ENCODE measurements at regions not wholly inside any gene's neighbourhood (a gene's known extent, or its start where the extent isn't known, plus 50 kb on each side); places are given as distances from the start of the nearest gene placed in this dataset.

- H3K27ac ChIP-seq = no peak overlapping the region
- H3K27me3 ChIP-seq = peaks cover 0 to 7% of the 10 kb centered on the region in 2 donors
- no peak overlapping the region for H3K4me3 ChIP-seq
- ATAC-seq = no peak
- intact Hi-C loops (cut with DNase I) = no loop called here
- 63 to 73% methylated on average over 3 of the region's 3 CpGs for WGBS, 2 donors
- no peak for DNase-seq
- no peaks in the 10 kb centered on the region for H3K4me1 ChIP-seq
- TF ChIP-seq POLR2A (IDR thresholded peaks at IDR 0.05) (no peak), CTCF (IDR thresholded peaks at IDR 0.05) (no peak)
- H3K36me3 ChIP-seq (replicated peaks in 1 of 2; ENCODE audit: insufficient read depth in 1 of 2, low read depth in 2 of 2) = no peaks in the 10 kb centered on the region
- no peaks in the 10 kb centered on the region for H3K9me3 ChIP-seq
Measured at GRCh38 chr11:134879931-134880330, 467.9 kb upstream of the B3GAT1 start.

DNA sequence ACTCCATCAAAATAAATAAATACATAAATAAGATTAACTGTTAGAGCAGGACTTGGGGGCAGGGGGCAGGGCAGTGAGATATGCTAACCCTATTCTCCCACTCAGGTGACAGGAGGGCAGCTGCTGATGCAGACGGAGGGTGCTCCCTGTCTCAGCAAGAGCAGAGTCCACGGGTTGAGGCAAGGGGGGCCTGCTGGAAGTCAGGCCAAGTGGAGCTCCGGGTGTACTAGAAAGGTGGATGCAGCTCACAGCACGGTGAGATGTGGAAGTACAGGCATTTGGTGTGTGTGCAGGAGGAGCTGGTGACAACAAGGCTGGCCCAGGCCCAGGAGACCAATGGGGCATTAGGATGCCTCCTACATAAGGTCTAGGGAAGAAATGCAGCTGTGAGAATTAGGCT lies 467.3 kb upstream of the B3GAT1 start:
- 52 to 58% methylated on average over 4 of the region's 4 CpGs for WGBS, 2 donors
- Histone ChIP-seq H3K4me1 (no peaks in the 10 kb centered on the region), H3K4me3 (no peak overlapping the region), H3K27ac (no peak overlapping the region), H3K36me3 (replicated peaks in 1 of 2; ENCODE audit: insufficient read depth in 1 of 2, low read depth in 2 of 2) (no peaks in the 10 kb centered on the region), H3K27me3 (peaks cover 0 to 7% of the 10 kb centered on the region in 2 donors), H3K9me3 (no peaks in the 10 kb centered on the region)
- DNase-seq = no peak
- ATAC-seq = no peak
- TF ChIP-seq CTCF (IDR thresholded peaks at IDR 0.05) (no peak), POLR2A (IDR thresholded peaks at IDR 0.05) (no peak)
- intact Hi-C loops (cut with DNase I) = no loop called here

DNA sequence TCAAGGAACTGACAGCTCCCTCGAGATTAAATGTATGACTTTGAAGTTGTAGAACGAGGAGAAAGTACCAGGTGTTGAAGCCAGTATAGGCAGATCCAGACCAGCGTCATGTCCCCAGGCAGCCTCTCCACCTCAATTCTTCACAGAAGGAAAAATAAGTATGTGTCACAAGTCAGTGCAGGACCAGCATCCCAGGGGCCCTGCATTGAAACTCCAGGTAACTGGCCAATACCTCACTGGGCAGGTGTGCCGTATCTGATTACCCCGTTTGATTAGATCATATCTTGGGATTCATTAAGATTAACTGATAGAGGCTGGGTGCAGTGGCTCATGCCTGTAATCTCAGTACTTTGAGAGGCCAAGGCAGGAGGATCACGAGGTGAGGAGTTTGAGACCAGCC lies 466.7 kb upstream of the B3GAT1 start:
- WGBS, 2 donors = 45 to 51% methylated on average over 6 of the region's 6 CpGs
- TF ChIP-seq CTCF (IDR thresholded peaks at IDR 0.05) (no peak), POLR2A (IDR thresholded peaks at IDR 0.05) (no peak)
- no peaks in the 10 kb centered on the region for H3K36me3 ChIP-seq (replicated peaks in 1 of 2; ENCODE audit: insufficient read depth in 1 of 2, low read depth in 2 of 2)
- DNase-seq (no peak), ATAC-seq (no peak)
- peaks cover 0 to 7% of the 10 kb centered on the region in 2 donors for H3K27me3 ChIP-seq
- intact Hi-C loops (cut with DNase I) = no loop called here
- no peaks in the 10 kb centered on the region for H3K4me1 ChIP-seq
- no peak overlapping the region for H3K4me3 ChIP-seq
- H3K27ac ChIP-seq = no peak overlapping the region
- no peaks in the 10 kb centered on the region for H3K9me3 ChIP-seq

DNA sequence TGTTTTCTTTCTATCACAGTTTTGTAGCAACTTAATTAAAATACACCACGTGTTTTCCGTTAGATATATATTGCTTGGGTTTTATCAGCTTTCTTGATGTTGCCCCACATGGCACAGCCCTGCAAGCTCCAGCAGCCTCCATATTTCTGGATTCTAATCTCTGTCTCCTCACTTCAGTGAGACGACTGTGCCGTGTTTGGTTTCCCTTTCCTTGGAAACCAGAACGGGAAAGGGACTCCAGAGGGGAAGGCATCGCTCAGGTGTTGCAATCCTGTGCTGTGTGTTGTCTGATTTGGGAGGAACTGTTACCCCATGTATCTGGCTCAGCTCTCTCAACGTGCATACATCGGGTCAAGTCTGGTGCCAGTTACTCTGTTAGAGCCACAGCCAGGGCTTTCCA lies 464.2 kb upstream of the B3GAT1 start:
- peaks cover 0 to 7% of the 10 kb centered on the region in 2 donors for H3K27me3 ChIP-seq
- no peak overlapping the region for H3K27ac ChIP-seq
- WGBS, 2 donors = 61 to 62% methylated on average over 8 of the region's 8 CpGs
- DNase-seq (no peak), ATAC-seq (no peak)
- TF ChIP-seq CTCF (IDR thresholded peaks at IDR 0.05) = no peak
- no peak for TF ChIP-seq POLR2A (IDR thresholded peaks at IDR 0.05)
- no peak overlapping the region for H3K4me3 ChIP-seq
- H3K4me1 ChIP-seq = no peaks in the 10 kb centered on the region
- intact Hi-C loops (cut with DNase I) = no loop called here
- H3K36me3 ChIP-seq (replicated peaks in 1 of 2; ENCODE audit: insufficient read depth in 1 of 2, low read depth in 2 of 2) = no peaks in the 10 kb centered on the region
- H3K9me3 ChIP-seq = no peaks in the 10 kb centered on the region

DNA sequence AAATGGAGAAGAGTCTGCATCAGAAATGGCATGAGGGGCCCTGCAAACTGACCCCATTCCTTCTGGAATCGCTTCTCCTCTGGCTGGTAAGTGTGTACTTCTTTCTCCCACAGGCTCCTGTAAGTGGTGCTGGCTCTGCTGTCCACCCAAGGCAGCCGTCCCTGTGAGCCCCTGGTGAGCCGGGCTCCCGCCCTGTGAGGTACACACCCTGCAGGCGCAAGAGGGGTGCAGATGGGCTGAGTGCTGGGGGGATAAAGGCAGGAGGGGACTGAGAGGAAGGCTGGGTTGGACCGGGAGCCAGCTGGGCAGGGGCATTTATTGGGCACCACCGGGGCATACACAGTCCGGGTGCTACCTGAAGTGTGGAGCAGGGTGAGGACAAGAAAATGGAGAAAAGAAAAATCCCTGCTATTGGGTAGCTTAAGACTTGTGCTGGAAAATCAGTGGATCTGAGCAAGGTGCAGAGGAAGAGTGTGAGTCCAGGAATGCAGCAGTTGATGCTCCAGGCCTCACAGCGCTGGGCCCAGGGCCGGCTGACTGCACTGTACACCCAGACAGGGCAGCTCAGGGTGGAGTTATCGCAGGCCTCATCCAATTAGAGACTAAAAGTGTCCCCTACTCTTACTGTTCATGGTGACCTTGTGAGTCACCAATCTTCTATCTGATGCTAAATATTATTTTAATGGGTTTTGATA lies 455.1 kb upstream of the B3GAT1 start:
- Histone ChIP-seq H3K4me3 (no peak overlapping the region), H3K4me1 (no peaks in the 10 kb centered on the region), H3K27ac (no peak overlapping the region), H3K36me3 (replicated peaks in 1 of 2; ENCODE audit: insufficient read depth in 1 of 2, low read depth in 2 of 2) (no peaks in the 10 kb centered on the region), H3K27me3 (no peaks in the 10 kb centered on the region), H3K9me3 (no peaks in the 10 kb centered on the region)
- intact Hi-C loops (cut with DNase I) = no loop called here
- ATAC-seq (no peak), DNase-seq (no peak)
- TF ChIP-seq POLR2A (IDR thresholded peaks at IDR 0.05) (no peak), CTCF (IDR thresholded peaks at IDR 0.05) (no peak)
- 75 to 81% methylated on average over 7 to 9 of the region's 11 CpGs for WGBS, 2 donors

Data from body of pancreas (tissue), 4 donors.